ENCODE measurements at regions not wholly inside any gene's neighbourhood (a gene's known extent, or its start where the extent isn't known, plus 50 kb on each side); places are given as distances from the start of the nearest gene placed in this dataset.

DNA sequence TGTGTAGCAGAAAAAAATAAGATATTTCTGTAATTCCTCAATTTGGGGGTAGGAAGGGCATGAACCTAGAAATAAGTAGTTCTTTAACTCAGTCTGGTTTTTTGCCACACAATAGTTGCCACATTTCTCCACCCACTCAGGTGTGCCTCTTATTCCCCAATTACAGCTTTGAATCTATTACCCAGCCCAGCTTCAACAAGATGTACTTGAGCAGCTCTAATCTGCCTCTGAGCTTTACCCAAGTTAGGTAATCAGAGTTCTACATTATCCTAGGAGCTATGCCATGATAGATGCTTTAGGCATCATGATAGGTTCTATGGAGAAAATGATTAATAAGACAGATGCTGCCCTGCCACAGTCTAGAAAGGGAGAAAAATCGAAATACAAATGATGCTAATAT is 117.4 kb upstream of the GPRIN3 start:
- no peak for TF ChIP-seq POLR2A (IDR thresholded peaks at IDR 0.05; ENCODE audit: low read depth, low read length)
- no peak for TF ChIP-seq TAF1 (IDR thresholded peaks at IDR 0.05; ENCODE audit: borderline replicate concordance, low read depth, low read length)

All from GM12892 (cell line).